GM19023 (cell line): ENCODE measurements at regions not wholly inside any gene's neighbourhood (a gene's known extent, or its start where the extent isn't known, plus 50 kb on each side); places are given as distances from the start of the nearest gene placed in this dataset.
"Not testable (repeated sequence)": the region's sequence is repeated elsewhere in the genome, so short reads cannot be mapped to it uniquely, and the experiment has no call there.

Experiments
- ATAC-seq: cut with Tn5 transposase; IDR thresholded peaks from one replicate; pipeline ENCODE4 v1.9.1; 2021; ENCODE audit warnings: mild to moderate bottlenecking, moderate library complexity; ENCODE audit not compliant: unreplicated experiment

DNA sequence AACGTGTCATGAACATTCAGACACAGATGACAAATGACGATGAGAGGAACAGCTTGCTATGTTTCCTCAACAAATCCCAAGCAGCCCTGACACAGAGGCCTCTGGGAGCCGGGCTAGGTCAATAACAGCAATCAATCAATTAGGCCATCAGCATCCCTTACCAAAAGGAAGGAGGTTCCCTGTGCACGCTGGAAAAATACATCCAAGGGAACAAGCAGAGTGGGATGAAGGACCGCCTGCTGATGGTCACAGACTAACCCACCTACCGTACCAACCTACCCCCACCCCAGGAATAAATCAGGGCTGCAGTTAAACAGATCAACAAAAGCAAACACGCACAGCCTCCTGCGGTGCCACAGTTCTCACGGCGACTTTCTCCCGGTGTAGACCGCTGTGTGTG is 265.1 kb upstream of the SFSWAP start:
- no peak for ATAC-seq

DNA sequence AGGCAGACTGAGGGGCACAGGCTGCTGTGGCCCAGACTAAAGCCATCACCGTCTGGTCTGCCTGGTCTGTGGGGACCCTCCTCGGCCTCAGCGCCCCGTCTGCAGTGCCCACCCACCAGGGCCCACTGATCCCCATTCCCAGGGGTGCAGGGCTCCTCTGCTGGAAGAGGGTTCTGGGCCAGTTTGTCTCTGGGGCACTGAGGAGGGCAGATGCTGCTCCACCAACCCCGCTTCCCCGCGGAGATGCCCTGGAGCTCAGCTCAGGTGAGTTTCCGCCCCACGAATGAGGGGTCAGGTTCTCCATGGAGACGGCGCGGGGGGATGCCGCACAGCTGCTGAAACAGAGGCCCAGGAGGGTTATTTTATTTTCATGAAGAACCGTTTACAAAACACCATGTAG is 263.3 kb upstream of the SFSWAP start:
- ATAC-seq: not testable (repeated sequence)

DNA sequence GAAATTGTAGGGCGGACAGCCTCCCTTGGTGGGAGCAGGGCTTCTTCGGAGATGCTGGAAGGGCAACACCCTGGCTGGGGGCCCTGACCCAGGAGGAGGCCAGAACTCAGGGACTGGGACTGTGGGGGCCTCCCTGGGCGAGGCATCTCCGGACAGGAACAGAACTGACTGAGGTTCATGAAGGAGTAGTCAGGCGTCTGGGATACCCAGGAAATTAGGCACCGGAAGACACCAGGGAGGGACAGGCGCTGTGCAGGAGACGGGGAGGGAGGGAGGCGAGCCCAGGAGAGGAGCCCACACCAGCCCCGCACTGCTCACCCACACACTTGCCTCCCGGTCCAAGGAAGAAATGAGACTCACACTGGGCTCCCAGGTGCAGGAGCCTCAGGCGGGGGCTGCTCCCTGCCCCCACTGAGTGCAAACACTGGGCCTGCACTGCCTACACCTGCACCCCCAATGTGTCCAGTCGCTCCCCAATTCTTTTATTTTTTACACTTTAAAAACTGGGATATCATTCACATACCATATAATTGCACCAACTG is 262.6 kb upstream of the SFSWAP start:
- ATAC-seq: no peak

DNA sequence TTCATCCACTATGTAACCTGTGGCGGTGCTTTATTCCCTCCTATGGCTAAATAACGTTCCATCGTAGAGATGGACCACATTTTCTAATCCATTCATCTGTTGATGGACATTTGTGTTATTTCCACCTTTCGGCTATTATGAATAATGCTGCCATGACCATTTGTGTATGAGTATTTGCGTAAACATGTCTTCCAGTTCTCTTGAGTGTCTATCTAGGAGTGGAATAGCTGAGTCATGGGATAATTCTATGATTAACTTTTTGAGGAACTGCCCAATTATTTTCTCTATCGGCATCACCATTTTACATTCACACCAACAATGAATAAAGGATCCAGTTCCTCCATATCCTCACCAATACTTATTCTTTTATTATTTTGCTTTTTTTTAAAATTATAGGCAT is 261.9 kb upstream of the SFSWAP start:
- no peak for ATAC-seq

DNA sequence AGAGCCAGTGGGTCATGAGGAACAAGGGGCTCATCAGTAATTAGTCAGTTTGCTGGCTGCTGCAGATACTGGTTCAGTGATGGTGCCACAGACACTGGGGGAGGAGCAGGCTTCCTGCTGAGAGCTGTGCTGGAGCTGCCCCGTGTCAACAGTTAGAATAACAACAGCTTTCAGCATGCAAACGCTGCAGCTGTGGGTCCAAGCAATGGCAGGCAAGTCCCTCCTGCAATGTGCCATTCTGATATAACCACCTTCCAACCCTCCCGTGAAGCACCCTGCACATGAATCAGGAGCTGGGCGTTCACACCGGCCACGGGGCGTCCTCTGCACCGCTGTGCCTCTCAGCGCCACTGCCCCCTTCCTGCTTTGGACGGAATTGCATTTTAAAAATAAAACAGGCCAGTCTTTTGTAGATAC is 258.4 kb upstream of the SFSWAP start:
- ATAC-seq: no peak

DNA sequence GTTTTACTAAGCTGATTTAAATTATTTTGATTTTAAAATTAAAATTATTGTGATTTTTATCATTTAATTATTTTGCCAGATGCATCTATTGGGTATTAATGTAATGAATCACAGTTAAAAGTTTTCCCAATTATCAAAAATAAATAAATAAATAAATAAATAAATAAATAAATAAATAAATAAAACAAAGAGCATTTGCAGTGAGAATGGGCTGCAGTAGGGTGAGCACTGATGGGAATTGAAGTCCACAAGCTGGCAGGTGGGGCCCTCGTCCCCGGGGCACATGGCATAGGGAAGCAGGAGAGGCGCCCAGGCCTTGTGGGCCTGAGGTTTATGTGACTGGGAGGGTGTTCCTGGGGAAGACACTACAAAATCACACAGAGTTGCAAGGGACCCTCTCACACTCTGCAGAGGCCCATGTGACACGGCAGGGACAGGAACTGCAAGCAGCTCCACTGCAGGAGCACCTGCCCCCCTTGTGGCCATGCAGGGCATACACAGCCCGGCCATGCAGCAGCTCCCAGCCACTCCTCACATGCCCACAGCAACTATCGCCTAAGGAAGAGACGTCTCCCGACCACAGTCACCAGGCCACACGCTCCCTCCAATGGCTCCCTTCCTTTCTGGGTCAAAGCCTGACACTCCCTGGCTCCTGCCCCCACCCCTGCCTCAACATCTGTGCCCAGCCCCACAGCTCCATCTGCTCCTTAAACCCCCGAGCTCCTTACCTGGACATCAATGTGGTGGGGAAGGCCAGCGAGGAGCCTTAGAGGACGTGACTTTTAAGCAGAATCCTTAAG is 256.3 kb upstream of the SFSWAP start:
- peak; percentile 76 for ATAC-seq

DNA sequence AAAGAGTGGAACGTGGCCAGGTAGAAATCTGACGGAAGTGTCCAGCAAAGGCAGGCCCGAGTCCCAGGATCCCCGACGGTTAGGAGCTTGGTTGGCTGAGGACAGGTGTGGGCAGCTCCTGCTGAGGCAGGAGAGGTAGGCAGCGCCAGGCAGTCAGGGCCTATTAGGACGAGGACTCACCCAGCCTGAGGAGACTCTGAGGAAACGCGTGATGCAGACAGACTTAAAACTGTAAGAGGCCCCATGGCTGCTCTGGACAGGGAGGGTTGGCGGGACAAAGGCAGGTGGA is 255.7 kb upstream of the SFSWAP start:
- no peak for ATAC-seq

DNA sequence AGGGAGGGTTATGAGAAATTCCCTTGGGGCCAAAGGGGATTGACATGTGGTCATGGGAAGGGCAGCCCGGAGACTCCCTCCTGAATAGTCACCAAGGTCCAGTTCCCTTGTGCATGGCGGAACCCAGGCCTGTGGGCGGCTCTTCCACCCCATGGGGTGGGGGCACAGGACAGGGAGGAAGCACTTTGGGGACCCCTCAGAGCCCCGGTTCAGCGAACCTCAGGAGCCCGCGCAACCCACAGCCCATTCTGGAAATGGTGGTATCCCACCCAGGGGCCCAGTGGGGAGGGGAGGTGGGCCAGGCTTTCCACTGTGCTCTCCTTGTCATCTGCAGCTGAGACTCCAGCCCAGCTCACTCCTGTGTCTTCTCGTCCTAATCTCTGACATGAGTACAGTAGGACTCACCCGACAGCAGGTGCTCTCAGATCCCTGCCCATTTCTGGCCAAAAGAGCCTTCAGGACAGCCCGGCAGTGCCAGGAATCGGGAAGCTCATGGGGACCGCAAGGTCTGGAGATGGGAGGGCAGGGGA is 255.2 kb upstream of the SFSWAP start:
- no peak for ATAC-seq

DNA sequence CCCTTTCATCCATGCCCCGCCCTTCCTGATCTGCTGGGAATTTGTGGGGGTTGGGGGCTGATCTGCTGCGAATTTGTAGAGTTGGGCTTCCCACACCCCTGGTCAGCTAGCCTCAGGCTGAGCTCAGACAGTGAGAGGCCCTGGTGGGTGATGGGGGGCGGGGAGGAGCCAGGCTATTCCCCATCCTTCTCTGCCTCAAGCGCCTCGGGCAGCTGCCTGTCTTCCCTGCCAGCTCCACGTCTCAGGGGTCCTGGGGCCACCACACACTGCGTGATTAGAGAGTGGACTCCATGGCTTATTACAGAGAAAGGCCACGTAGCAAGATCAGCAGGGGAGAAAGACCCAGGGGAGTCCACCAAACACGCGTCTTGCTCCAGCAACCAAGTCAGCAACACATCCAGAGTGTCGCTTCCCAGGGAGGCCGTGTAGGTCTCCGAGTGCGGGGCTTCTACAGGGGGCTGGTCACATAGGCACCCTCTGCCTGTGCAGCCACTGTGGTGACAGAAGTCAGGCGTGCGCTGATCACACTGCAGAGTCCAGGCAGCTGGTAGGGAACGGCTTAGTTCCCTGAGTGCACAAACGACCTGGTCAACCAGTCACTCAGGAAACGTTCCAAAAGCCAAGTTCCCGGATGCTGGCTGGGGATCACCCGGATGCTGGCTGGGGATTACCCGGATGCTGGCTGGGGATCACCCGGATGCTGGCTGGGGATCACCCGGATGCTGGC is 254.4 kb upstream of the SFSWAP start:
- no peak for ATAC-seq

DNA sequence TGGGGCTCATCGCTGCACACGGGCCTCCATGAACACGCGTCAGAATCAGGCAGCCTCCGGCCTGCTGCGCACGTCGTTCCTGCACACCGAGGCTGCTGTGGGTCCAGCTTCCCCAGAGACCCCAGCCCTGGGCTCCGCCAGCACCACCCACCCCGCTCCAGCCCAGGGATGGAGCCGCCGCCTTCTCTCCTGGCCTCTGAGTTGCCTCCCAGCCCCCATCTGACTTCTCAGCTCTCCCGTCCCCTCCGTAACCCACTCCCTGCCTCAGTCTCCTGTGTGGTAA is 253.9 kb upstream of the SFSWAP start:
- ATAC-seq: no peak

DNA sequence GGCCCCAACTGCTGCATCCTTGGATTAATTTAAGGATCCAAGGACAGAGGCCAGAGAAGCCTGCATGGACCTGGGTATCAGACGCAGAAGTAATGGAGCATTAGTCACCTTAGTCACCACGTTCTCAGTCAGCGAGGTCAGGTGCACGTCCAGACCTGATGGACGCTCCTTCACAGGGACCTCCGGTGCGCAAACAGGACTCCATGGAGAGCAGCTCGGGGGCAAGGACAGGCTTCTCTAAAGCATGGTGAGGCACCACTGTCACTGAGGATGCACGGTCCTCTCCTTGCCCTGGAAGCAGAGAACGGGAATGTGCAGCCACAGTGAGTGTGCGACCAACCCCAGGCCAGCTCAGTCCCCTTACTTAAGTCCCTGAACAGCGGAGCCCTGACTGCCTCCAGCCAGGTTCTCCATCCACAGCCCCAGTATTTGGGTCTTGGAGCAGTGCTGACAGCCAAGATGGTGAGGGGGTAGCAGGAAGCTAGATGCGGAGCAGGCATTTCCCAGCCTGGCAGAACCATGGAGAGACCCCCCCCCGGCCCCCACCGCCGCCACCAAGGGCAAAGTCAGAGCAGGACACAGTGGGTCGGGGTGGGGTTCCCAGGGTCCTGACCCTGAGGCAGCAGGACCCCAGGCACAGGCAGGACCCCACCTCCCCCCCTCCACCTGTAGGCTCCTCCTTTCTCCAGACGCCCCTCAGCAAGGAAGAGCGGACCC is 253.4 kb upstream of the SFSWAP start:
- no peak for ATAC-seq

DNA sequence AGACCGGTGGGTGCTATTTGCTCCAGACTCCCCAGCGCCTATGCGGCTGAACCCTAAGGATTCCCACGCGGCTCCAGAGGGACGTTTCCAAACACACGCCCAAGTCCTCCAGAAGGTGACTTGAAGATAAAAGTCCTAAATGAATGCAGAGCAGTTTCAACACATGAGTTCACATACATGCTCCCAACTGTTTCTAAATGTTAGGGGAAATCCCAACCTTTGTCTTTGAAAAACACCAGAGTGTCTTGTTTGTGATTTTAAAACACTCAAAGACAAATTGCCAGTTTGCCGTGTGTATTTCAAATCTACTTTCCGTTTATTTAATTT is 252.9 kb upstream of the SFSWAP start:
- ATAC-seq: no peak

DNA sequence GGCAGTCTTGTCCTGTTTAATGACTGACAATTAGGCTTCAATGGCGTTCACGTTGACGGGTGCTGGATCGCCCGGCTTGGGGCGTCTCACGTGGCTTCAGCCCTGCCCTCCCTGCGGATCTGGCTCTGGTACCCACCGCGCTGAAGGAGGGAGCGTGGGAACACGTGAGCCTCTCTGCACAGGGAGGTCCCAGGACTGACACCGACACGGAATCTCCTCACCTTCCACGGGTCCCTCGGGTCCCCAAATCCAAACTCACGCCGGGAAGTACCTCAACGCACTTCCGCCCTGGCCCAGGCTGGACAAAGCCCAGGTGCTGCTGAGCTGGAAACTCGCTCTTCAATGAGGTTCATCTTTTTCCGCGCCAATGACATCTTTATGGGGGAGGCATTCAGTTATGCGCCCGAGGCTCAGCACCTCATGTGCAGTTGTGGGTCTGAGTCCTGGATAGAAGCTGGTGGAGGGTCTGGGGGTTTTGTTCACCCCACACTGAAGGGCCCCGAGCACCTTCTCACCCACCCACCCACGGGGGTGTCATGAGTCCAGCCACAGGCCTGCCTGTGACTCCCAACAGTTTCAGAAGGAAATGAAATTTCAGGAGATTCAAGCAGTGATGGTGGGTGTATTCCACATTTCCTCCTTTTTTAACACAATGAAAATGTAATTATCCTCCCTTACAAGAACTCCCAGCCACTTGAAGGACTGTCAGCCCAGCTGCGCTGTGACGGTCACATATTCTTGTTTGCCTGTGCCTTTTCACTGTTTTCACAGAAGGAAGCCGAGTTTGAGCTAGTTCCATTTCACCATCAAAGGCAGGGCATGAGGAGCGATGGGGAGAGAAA is 251.7 kb upstream of the SFSWAP start:
- ATAC-seq: no peak

DNA sequence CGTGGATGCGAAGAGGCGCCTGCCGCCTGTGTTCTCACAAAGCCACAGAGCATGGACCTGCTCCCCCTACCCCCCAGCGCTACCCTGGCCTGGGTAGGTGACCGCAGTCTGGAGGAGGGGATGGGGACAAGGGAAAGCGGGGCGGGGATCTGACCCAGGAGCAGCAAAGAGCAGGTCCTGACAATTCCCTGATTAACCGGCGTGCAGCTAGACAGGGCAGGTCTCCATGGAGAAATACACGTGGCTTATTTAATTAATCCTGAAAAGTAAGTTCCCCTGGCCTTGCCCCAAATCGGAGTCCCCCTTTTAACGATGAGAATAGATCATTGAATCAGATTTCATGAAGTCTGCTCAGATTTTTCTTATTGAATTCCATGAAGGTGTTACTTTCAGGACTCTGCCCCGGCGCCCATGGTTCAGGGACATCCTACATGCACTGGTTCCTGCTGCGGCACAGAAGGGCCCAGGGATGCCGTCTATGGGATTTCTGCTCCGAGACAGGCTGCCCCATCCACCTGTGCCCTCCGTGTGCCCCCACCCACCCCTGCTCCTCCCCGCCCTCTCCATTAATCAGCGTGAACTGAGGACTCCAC is 251.0 kb upstream of the SFSWAP start:
- no peak for ATAC-seq

DNA sequence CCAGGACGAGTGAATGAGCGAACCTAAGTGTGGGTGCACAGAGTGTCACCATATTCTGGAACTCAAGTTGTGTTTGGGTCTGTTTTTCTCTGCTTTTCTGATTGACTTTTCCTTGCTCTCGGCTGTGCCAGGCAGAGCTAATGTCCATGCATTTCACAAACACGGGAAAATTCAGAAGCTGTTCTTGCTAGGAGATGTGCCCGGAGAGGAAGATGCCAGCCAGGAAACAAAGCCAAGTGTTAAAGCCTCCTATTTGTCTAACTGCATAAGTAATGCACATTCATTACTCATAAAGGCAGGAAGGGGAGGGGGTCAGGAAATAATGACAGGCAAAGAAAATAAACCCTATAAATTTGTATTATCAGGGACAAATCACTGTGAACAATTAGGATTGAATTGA is 250.4 kb upstream of the SFSWAP start:
- no peak for ATAC-seq

DNA sequence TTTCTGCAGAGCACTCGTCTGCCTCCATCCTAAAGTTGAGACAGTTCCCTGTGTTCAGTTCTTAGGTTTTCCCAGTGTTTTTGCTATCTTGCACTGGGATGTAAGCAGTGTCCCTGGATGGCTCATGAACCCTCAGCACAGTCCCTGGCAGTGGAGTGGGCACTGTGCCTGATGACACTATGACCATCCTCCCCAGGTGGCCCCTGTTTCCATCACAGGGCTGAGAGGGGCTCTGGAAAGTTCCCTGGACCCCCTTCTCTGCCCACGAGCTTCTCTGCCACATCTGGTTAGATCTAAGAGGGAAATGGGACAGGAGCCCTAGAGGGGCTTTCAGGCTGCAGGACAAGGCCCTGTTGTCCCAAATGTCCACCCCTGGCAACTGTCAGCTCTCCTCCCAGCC is 249.8 kb upstream of the SFSWAP start:
- no peak for ATAC-seq

DNA sequence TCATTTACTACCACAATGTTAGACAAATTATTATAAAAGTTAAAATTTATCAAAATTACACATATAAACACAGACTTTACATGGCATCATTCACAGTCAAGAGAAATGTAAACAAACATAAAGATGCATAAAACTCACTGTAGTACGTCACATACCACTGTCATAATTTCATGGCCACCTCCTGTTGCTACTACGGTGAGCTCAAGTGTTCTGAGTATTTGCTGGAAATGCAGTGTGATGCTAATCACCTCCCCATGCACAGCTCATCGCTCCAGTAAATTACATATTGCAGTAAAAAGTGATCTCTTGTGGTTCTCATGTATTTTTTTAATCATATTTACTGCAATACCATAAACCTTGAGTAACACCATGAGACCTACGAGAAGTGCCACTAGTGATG is 247.7 kb upstream of the SFSWAP start:
- no peak for ATAC-seq

DNA sequence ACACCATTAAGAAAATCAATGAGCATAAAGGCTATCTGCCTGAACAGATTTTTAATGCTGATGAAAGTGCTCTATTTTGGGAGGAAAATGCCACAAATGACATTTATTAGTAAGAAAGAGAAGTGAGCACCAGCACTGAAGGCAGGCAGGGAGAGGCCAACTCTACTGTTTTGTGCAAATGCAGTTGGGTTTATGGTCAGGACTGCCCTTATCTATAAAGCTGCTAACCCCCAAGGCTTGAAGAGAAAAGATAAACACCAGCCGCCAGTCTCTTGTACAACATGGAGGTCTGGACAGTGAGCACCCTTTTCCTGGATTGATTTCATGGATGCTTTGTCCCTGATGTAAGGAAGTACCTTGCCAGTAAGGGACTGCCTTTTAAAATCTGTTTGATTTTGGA is 246.8 kb upstream of the SFSWAP start:
- ATAC-seq: no peak

DNA sequence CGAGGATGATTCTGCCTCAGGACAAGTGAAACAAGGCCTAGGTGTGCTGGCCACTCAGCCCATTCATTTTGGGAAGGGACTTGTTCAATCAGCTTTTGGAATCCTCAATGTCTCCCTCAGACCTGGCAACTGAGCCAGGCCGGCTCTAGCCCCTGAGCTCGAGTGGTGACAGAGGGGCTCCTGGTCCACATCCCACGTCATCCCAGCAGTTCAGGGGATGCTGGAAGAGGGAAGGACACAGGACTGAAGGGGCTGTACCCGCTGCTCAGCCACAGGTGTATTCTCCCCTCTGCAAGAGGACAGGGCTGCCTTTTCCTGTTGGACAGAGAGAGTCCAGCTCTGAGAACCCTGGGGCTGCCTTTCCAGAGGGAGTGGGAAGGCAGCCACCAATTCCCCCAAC is 244.6 kb upstream of the SFSWAP start:
- ATAC-seq: no peak

DNA sequence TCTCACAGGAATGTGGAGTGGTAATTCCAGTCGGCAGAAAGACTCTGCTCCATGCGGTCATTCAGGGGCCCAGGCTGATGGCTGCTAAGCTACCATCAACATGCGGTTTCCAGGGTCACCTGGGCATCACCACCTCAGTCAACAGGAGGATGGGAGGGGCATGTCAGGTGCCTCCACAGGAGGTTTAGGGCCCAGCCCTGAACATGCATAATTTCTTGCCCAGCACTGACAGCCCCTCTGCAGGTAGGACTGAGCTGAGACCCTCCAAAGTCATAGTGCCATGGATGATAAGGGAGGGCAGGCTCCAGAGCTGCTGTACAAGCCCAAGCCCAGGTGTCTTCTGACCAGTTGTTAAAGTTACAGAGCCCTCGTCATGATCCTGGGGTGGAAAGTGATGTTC is 244.0 kb upstream of the SFSWAP start:
- no peak for ATAC-seq

DNA sequence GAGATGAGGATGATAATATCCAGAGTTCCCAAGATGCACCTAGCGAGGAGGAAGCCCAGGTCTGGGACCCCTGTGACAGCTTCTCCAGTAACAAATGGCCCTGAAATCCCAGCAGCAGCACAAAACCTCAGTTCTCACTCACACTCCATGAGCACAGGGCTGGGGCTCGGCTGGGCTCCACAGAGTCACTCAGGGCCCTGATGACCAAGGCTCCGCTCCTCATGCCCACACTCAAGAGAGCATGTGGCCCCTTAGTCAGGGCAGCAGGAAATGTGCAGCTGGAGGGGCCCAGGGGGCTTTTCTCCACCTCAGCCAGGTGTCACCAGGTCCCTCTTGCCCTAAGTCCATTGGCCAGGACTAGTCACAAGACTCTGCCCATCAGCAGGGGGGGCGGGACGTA is 242.7 kb upstream of the SFSWAP start:
- ATAC-seq: no peak
